ENCODE measurements at regions not wholly inside any gene's neighbourhood (a gene's known extent, or its start where the extent isn't known, plus 50 kb on each side); places are given as distances from the start of the nearest gene placed in this dataset.

DNA sequence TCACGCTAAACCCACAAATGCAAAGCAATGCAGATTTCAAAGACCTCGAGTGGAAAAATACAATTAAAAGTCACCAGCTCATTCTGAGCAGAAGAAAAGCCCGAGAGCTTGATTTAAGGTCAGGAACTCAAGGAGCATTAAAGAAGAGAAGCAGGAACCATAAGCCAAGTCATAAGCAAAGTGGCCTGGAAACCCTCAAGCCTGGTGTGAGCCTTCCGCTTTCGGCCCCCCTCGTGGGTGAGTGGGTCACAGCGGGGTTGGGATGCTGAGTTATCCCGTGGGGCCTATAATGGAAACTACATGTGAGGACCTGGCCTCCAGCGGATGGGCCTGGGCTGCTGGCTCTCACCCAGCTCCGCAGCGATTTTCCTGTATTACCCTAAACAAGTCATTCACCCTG is 504.3 kb downstream of the RAB28 start:
- intact Hi-C loops (cut with DNase I): no loop called here
- ATAC-seq: no peak
- no peak for DNase-seq (ENCODE audit: missing footprints)

DNA sequence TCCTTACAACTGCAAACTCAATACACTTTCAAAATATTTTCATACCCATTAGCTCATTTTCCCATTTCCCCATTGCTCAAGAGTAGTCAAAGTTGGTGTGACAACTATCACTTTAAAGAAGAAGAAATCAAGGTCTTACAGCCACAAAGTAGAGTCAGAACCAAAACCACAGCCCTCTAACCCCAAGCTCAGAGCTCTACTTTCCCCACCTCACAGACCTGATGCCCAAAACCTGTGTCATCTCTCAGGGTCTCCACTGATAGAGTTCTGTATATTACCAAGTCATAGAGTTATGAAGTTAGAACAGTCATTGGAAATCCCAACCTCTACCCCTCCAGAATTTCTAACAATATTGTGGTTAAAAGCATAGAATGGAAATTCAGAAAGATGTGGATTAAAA is 505.8 kb downstream of the RAB28 start:
- ATAC-seq: no peak
- no peak for DNase-seq (ENCODE audit: missing footprints)
- intact Hi-C loops (cut with DNase I): no loop called here

DNA sequence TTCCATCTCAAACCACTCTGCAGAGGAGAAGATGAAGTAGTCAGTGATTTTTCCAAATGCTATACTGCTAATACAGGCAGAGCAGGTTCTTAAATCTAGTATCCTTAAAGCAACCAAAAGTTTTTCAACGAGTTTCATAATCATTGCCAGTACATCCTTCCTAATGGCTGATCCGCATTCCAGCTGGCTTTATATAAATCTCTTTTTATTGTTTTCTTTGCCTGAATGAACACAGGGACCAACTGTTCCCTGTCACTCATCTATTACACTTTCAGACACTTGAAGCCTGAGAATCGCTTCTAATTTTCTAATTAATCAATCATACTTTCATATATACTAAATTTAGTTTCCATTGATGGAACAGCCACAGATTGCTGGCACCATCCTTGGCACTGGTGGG is 508.6 kb downstream of the RAB28 start:
- intact Hi-C loops (cut with DNase I): no loop called here
- DNase-seq (ENCODE audit: missing footprints) (no peak), ATAC-seq (no peak)

DNA sequence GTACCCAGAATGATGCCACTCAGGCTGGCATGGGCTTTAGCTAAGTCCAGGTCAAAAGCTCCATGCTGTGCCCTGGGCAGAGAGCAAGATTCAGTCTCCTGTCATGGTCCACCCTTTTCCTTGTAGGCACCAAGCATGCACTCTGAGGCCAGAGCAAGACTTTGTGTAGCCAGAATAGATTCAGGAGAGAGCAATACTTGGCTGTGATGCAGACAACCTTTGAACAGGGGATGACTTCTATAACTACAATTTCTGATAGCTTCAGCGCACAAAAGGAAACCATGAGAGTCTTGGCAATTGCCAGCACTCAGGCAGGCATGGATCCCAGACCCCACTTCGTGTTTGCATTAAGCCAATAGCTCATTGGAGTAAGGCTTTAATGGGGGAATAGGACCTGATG is 510.6 kb downstream of the RAB28 start:
- DNase-seq (ENCODE audit: missing footprints) (no peak), ATAC-seq (no peak)
- intact Hi-C loops (cut with DNase I): no loop called here

DNA sequence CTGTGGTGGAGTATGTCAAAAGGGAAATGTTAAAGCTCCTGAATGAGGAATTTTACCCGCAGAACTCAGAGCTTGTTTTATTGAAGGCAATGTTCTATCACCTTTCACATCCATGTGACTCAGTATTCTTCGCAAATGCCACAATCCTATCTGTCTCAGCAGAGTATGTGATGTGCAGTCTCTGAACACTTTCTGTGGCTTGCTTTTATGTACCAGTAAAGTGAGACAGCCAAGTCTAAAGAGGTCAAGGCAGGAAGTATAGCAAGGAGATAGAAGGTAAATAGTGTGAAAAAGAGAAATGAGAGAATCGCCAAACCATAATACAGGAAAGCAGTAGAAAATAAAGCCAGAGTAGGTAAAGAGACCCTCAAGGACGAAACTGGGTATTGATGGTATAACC is 515.8 kb downstream of the RAB28 start:
- intact Hi-C loops (cut with DNase I): no loop called here
- ATAC-seq (no peak), DNase-seq (ENCODE audit: missing footprints) (no peak)

DNA sequence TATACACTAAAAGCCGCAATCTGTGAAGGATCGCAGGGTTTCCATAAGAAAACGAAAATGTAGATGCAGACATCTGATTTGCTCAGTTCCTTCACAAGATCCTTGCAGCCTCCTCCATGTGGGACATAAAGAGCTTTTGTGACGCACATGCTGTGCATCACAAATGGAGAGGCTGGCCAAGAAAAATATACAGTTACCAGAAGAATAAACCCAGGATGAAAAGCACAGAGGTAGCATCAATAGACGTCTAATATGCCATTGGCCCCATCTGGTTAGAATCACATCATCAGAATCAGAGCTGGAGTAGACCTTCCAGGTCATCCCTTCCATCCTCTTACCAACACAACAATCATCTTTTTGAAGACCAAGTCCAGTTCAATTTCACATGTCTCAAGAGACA is 517.4 kb downstream of the RAB28 start:
- intact Hi-C loops (cut with DNase I): no loop called here
- DNase-seq (ENCODE audit: missing footprints): no peak
- no peak for ATAC-seq

DNA sequence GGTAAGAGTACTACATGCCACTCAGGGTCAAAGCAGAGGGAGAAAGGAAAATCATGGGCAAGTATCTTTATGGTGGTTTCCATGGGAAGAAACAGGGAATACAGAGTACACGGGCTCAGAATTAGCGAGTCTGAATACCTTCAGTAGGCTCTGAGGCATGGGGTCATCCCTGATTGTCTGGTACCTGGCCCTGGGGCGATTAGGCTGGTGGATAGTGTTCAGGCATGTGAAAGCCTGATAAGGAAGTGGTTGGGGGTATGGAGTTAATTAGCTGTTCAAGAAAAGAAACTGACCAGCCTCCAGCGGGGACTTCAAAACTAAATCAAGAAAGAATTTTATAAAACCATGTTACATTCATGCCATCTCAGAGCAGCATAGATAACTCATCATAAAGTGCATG is 518.8 kb downstream of the RAB28 start:
- ATAC-seq: no peak
- DNase-seq (ENCODE audit: missing footprints): no peak
- intact Hi-C loops (cut with DNase I): no loop called here

DNA sequence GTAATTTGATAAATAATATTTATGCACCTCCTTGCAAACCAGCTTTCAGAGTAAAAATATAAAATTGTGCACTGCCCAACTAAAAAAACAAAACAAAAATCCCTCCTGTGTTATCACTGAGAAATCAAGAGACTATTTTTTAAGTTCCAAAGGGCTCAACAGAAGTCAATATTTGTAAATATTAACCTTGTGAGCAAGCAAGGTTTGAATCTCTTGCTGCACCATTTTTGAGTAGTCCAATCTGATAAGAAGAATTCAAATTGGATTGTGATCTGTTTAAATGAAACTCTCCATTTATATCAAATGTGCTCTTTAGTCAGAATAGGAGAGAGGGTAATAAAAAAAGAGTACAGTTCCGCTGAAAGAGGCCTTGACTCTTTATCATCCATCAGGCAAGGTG is 520.2 kb downstream of the RAB28 start:
- ATAC-seq (no peak), DNase-seq (ENCODE audit: missing footprints) (no peak)
- intact Hi-C loops (cut with DNase I): no loop called here

DNA sequence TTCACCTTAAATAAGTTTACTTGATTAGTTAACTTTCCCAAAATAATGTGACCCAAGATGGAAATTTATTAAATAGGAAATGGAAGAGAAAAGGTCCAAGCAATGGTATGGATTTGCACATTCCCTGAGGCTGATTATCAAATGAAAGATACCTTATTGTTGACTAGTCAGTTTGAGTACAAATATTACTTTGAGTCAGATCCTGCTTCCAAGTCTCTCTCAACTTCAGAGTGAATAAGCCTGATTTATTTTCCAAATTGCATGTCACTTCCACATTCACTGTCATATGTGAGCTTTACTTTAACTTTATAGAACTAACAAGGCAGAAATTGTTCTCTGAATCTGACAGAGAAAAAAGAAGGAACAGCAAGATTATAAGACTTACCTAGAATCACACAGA is 520.8 kb downstream of the RAB28 start:
- ATAC-seq (no peak), DNase-seq (ENCODE audit: missing footprints) (no peak)
- intact Hi-C loops (cut with DNase I): no loop called here

DNA sequence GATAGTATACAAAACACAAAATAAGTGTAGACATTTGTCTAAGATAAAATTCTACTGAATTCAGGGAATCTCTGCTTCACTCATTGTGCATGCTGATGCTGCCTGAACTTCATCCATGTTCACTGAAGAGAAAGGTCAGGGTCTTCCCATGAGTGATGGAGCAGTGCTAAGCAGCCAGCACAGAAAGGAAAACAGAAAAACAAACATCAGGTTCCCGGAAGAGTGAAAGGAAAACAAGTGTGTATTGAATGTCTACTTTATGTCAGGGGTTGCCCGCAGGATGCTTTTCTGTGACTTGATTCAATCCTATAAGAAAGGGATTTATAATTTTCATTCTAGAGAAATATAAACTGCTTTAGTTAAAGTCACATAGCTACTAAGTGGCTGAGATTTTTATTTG is 522.4 kb downstream of the RAB28 start:
- ATAC-seq (no peak), DNase-seq (ENCODE audit: missing footprints) (no peak)
- intact Hi-C loops (cut with DNase I): no loop called here

DNA sequence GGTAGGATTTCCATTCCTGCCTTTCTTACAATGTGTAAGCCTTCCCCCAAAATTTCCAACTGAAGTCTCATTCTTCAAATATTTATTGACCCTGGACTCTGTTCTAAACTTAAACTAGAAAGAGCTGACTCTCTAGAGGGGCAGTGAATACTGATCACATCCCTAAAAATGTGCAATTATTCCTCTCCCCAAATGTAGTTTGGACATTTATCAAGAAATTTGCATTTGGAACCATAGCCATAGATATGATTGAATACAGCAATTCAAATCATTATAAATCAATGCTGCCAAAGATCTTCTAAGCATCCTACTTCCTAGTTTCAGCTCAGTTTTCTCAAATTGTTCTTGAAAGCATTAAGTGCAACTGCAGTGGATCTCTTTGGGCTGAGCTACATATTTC is 525.7 kb downstream of the RAB28 start:
- intact Hi-C loops (cut with DNase I): no loop called here
- ATAC-seq (no peak), DNase-seq (ENCODE audit: missing footprints) (no peak)

DNA sequence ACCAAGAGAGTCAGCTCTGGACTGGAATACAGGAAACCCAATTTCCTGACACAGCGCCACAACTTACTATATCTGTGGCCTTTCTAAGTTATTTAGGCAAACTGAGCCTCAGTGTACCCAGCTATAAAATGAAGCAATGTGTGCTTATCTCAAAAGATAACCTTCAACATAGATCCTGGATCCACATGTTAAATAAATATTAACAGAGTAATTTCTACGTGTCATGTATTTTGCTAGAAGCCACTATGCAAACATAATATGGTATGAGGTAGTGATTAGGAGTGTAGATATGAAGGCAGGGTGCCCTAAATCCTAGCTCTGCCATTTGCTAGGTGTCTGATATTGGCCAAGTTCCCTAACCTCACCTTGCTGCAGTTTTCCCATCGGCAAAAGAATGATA is 527.0 kb downstream of the RAB28 start:
- intact Hi-C loops (cut with DNase I): no loop called here
- DNase-seq (ENCODE audit: missing footprints): no peak
- no peak for ATAC-seq

DNA sequence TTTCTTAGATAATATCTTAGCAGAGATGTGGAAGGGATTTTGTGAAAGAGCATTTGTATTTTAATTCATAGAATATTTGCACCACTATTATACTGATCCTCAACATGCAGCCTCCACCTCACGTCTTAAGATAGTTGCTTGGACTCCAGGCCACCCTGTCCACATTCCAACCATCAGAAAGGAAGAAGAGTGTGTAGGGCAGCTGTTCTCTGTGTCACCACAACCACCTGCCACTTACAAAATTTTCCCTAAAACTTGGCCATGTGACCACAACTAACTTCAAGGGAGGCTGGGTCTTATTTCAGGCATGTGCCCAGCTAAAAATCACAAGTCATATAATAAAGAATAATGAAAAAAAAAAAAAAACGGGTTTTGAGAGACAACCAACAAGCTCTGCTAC is 528.1 kb downstream of the RAB28 start:
- intact Hi-C loops (cut with DNase I): no loop called here
- DNase-seq (ENCODE audit: missing footprints) (no peak), ATAC-seq (no peak)

DNA sequence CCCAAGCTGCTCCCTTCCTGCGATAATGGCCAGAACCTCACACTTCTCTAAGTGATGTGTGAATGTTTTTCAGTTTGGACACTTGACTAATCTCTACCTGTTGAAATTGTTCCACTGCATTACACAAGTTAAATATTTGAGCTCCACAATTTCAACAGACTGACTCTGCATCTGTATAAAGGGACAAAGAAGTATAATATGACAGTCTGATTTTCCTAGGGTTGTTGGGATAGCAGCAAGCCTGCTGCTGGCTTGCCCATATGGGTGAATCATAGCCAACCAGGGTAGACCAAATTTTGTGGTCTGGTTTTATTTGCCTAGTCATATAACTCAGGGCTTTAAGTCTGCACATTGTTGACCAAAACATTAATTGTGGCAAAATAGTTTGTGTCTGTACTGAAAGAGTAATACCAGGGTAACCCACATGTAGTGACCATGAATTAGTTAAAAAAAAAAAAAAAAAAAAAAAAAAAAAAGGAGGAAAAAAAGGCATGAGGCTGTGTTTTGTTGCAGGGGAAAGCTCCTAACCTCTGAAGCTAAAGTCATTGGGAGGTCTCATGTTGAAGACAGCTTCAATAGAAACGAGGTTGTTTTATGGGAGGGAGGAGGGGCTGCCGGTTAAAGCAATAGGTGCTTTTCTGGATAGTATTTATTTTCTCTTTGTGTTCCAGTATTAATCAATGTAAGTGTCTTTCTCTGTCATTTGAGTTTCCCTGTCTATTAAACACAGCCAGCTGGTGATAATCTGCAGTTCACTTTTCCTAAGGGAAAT is 534.2 kb downstream of the RAB28 start:
- DNase-seq (ENCODE audit: missing footprints): no peak
- intact Hi-C loops (cut with DNase I): no loop called here
- ATAC-seq: no peak

DNA sequence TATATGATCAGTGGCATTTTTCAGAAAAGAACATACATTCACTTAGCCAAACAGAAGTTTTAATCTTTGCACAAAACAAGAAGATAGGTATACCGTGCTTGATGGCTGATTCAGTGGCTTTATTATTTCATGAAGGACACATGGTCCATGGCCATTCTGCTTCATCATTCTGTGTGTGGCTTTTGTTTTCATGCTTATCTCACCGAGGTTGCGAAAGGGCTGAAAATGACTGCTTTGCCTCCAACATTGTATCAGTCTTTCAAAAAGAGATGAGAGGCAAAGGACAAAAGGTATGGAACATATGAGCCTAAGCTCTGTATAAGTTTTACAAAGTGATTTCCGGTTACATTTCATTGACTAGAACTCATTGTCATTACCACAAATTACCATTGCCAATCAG is 541.1 kb downstream of the RAB28 start:
- ATAC-seq: no peak
- no peak for DNase-seq (ENCODE audit: missing footprints)
- intact Hi-C loops (cut with DNase I): no loop called here

DNA sequence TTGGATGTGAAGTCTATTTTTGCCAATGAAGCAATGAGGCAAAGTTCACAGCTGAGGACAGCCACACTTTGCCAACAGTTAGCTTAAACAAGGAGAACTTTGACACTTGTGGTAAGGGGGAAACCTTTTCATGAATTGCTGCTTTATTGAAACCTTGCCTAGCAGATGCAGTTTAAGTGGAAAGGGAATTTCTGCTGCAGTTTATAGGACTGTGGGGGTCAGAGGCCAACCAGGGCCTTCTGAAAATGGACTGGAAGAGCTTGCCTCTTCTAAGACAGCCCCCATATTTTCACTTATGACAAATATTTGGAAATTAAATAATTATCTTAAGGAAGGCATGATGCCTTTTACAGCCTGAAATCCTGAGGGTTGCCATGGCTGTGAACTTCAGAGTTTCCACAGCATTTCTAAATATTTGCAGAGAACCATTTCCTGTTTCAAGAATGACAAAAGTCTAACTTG is 550.3 kb downstream of the RAB28 start:
- intact Hi-C loops (cut with DNase I): no loop called here
- no peak for ATAC-seq

DNA sequence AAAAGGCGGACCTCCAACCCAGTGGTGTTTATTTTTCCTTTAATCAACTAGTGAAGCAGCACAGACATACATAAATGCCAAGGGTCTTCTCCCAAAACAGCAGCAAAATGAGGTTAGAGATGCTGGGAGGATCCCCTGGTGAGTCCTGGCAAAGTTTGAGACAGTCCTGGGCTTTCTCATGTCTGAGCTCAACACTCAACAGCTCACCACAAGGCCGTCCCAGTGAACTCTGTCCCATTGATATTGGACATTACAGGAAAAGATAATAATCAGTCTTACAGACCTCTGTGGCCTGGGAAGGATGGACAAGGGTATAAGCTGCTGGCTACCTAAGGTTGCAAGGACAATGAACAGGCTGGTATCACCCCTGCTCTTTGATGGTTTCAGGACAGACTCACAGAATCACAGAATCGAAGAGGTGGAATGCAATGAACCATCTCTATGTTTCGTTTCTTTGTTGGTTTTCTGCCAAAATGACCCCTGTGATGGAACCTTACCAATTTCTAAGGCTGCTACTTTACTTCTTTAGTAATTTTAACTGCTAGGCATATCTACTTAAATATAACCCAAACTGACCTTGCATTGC is 551.8 kb downstream of the RAB28 start:
- DNase-seq (ENCODE audit: missing footprints) (no peak), ATAC-seq (no peak)
- intact Hi-C loops (cut with DNase I): no loop called here

More for the DNA sequence above, 550.3 kb downstream of the RAB28 start:
- no peak for DNase-seq (ENCODE audit: missing footprints)

DNA sequence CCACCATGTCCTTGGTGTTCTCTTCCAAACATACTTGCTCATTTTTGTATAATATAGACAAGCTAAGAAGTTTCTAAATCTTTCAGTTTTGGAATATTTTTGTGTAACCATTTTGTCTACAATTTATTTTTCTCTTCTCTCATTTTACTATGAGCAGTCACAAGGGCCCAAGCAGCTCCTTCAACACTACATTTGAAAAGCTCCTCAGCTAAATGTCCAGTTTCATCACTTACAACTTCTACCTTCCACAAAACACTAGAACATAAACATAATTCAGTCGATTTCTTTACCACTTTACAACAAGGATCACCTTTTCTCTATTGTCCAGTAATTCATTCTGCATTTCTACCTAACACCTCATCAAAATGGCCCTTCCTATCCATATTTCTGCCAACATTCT is 554.4 kb downstream of the RAB28 start:
- ATAC-seq (no peak), DNase-seq (ENCODE audit: missing footprints) (no peak)
- intact Hi-C loops (cut with DNase I): no loop called here

DNA sequence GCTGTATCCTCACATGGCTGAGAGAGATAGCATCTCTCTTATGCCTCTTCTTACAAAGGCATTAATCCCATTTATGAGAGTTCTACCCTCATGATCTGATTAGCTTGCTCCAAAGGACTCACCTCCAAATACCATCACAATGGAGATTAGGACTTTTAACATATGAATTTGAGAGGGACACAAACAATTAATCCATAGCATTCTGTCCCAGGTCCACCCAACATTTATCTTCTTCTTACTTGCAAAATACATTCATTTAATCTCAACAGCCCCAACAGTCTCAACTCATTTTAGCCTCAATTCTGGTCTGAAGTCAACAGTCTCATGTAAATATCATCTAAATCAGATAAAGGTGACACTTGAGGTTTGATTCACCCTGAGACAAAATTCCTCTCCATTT is 555.4 kb downstream of the RAB28 start:
- DNase-seq (ENCODE audit: missing footprints) (no peak), ATAC-seq (no peak)
- intact Hi-C loops (cut with DNase I): no loop called here

DNA sequence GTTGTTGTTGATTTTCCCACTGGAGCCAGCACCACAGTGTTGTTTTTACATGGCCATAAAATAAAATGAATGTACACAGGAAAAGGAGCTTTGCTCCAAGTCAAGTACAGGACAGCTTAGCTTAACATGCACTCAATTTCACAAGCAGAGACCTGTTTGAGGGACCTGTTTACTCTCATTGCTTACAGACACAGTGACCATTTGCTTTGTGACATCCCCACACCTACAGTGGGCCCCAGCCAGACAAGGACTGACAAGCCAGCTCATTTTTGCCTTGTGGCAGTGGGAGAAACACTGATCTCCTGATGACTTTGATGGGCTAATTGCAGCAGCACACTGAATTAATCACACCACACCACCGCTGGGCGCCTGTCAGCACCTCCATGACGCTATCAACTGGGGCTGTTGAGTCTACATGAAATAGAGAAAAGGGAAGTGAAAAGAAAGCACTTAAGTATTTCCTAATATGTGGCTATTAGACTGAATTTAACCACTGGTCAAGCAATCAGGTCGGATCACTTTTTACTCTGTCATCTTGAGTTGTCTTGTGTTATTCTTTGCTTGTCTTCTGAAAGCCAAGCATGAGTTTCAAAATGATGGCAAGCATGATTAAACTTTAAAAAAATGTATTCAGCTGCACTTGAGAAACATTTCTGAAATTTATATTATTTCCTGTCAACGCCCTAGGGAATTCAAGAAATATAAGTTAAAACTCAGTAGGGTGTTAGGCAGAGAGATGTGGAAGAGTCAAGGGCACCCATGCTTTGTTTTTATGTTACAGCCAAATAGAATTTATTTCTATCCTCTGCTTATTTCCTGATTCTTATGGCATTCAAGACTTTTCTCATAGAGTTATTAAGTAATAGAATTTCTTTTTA is 557.7 kb downstream of the RAB28 start:
- ATAC-seq (no peak), DNase-seq (ENCODE audit: missing footprints) (no peak)
- intact Hi-C loops (cut with DNase I): no loop called here
